ENCODE measurements at regions not wholly inside any gene's neighbourhood (a gene's known extent, or its start where the extent isn't known, plus 50 kb on each side); places are given as distances from the start of the nearest gene placed in this dataset.

GRCh38 chr9:27785714-27786100, 212.4 kb upstream of the C9orf72 start:
- Histone ChIP-seq H4K20me1 (ENCODE audit: insufficient read depth, low read length) (no peaks in the 10 kb centered on the region), H3F3A (ENCODE audit: insufficient read depth, low read length) (no peaks in the 10 kb centered on the region), H3K4me1 (ENCODE audit: insufficient read depth, low read length, severe bottlenecking) (no peaks in the 10 kb centered on the region), H3K9me2 (ENCODE audit: low read depth, low read length) (no peaks in the 10 kb centered on the region), H3K9me3 (ENCODE audit: low read length) (no peaks in the 10 kb centered on the region), H2AFZ (ENCODE audit: low read length) (no peak overlapping the region), H3K4me3 (ENCODE audit: low read depth, low read length, poor library complexity, severe bottlenecking) (no peak overlapping the region), H3K27ac (ENCODE audit: low read depth, low read length, poor library complexity, severe bottlenecking) (no peak overlapping the region), H3K4me2 (ENCODE audit: low read length) (no peak overlapping the region), H3K79me2 (ENCODE audit: insufficient read depth, low read length) (no peaks in the 10 kb centered on the region), H3K27me3 (ENCODE audit: insufficient read depth, low read length) (no peaks in the 10 kb centered on the region), H3K9ac (ENCODE audit: low read length) (no peak overlapping the region), H3K36me3 (ENCODE audit: insufficient read depth, low read length) (no peaks in the 10 kb centered on the region)
- TF ChIP-seq, protein P1, sequence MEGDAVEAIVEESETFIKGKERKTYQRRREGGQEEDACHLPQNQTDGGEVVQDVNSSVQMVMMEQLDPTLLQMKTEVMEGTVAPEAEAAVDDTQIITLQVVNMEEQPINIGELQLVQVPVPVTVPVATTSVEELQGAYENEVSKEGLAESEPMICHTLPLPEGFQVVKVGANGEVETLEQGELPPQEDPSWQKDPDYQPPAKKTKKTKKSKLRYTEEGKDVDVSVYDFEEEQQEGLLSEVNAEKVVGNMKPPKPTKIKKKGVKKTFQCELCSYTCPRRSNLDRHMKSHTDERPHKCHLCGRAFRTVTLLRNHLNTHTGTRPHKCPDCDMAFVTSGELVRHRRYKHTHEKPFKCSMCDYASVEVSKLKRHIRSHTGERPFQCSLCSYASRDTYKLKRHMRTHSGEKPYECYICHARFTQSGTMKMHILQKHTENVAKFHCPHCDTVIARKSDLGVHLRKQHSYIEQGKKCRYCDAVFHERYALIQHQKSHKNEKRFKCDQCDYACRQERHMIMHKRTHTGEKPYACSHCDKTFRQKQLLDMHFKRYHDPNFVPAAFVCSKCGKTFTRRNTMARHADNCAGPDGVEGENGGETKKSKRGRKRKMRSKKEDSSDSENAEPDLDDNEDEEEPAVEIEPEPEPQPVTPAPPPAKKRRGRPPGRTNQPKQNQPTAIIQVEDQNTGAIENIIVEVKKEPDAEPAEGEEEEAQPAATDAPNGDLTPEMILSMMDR (IDR thresholded peaks at IDR 0.05; ENCODE audit: low read length) = no peak

DNA sequence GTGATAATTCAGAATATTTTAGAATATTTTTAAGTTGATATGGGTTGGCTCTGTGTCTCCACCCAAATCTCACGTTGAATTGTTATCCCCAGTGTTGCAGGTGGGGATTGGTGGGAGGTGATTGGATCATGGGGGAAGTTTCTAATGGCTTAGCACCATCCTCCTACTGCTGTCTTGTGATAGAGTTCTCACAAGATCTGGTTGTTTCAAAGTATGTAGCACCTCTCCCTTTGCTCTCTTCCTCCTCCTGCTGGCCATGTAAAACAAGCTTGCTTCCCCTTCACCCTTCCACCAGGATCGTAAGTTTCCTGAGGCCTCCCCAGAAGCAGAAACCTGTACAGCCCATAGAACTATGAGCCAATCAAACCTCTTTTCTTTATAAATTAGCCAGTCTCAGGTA, 214.6 kb upstream of the C9orf72 start:
- TF ChIP-seq, protein P1 (IDR thresholded peaks at IDR 0.05; ENCODE audit: low read length) = no peak
- TF ChIP-seq EZH2 (IDR thresholded peaks at IDR 0.05; ENCODE audit: borderline replicate concordance, low read length) = no peak
- Histone ChIP-seq H3K4me2 (ENCODE audit: low read length) (no peak overlapping the region), H3K4me1 (ENCODE audit: insufficient read depth, low read length, severe bottlenecking) (no peaks in the 10 kb centered on the region), H3F3A (ENCODE audit: insufficient read depth, low read length) (no peaks in the 10 kb centered on the region), H3K9ac (ENCODE audit: low read length) (no peak overlapping the region), H3K9me2 (ENCODE audit: low read depth, low read length) (no peaks in the 10 kb centered on the region), H3K27me3 (ENCODE audit: insufficient read depth, low read length) (no peaks in the 10 kb centered on the region), H3K36me3 (ENCODE audit: insufficient read depth, low read length) (no peaks in the 10 kb centered on the region), H3K79me2 (ENCODE audit: insufficient read depth, low read length) (no peaks in the 10 kb centered on the region), H3K9me3 (ENCODE audit: low read length) (no peaks in the 10 kb centered on the region), H3K4me3 (ENCODE audit: low read depth, low read length, poor library complexity, severe bottlenecking) (no peak overlapping the region), H2AFZ (ENCODE audit: low read length) (no peak overlapping the region), H3K27ac (ENCODE audit: low read depth, low read length, poor library complexity, severe bottlenecking) (no peak overlapping the region), H4K20me1 (ENCODE audit: insufficient read depth, low read length) (no peaks in the 10 kb centered on the region)

DNA sequence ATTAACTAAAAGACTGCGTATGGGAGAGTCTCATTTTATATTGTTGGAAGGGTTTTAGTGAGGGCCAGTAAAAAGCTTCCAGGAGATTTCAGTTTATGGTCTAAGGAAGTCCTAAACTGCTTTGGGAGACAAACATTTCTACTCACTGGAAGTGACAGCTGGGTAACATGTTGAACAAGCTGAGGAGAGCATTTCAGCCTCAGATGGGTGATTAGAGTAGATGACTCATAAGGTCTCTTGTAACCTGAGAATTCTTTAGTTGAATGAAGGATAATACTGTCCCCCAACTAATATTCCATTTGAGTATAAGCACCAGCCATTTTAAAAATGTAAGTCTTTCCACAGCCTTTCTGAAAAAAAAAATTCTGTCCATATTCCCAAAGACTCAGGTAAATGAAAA, 218.0 kb upstream of the C9orf72 start:
- Histone ChIP-seq H3K9me3 (ENCODE audit: low read length) (no peaks in the 10 kb centered on the region), H3K79me2 (ENCODE audit: insufficient read depth, low read length) (no peaks in the 10 kb centered on the region), H3K4me3 (ENCODE audit: low read depth, low read length, poor library complexity, severe bottlenecking) (no peak overlapping the region), H3K9ac (ENCODE audit: low read length) (no peak overlapping the region), H3K27ac (ENCODE audit: low read depth, low read length, poor library complexity, severe bottlenecking) (no peak overlapping the region), H3F3A (ENCODE audit: insufficient read depth, low read length) (no peaks in the 10 kb centered on the region), H3K4me2 (ENCODE audit: low read length) (no peak overlapping the region), H3K9me2 (ENCODE audit: low read depth, low read length) (no peaks in the 10 kb centered on the region), H3K36me3 (ENCODE audit: insufficient read depth, low read length) (no peaks in the 10 kb centered on the region), H3K27me3 (ENCODE audit: insufficient read depth, low read length) (no peaks in the 10 kb centered on the region), H4K20me1 (ENCODE audit: insufficient read depth, low read length) (no peaks in the 10 kb centered on the region), H3K4me1 (ENCODE audit: insufficient read depth, low read length, severe bottlenecking) (no peaks in the 10 kb centered on the region), H2AFZ (ENCODE audit: low read length) (no peak overlapping the region)
- TF ChIP-seq EZH2 (IDR thresholded peaks at IDR 0.05; ENCODE audit: borderline replicate concordance, low read length) = no peak
- TF ChIP-seq, protein P1 (IDR thresholded peaks at IDR 0.05; ENCODE audit: low read length) = no peak
